SU-DHL-6 (cell line): ENCODE measurements at regions not wholly inside any gene's neighbourhood (a gene's known extent, or its start where the extent isn't known, plus 50 kb on each side); places are given as distances from the start of the nearest gene placed in this dataset.

ENCODE experiments used
- H2AFZ ChIP-seq: fragments of 200-600 bp; sonication (generic); 2 replicates; pipeline ENCODE4 v1.6.1; 2014; ENCODE audit warnings: low read depth, mild to moderate bottlenecking, moderate library complexity, mixed read lengths, antibody characterized with exemption, low read length; ENCODE audit not compliant: severe bottlenecking
- H3F3A ChIP-seq: fragments of 200-600 bp; shearing (Covaris generic); 2 replicates; pipeline ENCODE4 v1.6.0; 2016; ENCODE audit warnings: antibody characterized with exemption, mild to moderate bottlenecking; ENCODE audit not compliant: insufficient read depth
- H3K27ac ChIP-seq: fragments of 200-600 bp; sonication (generic); 2 replicates; pipeline ENCODE4 v1.5.1; 2016; ENCODE audit warnings: low read depth, mild to moderate bottlenecking, low read length, moderate library complexity, mixed read lengths
- H3K27me3 ChIP-seq: fragments of 200-600 bp; sonication (generic), shearing (Covaris generic); 2 replicates; pipeline ENCODE4 v1.6.0; 2014; ENCODE audit warnings: mild to moderate bottlenecking, low read length
- H3K36me3 ChIP-seq: fragments of 200-600 bp; sonication (generic); 2 replicates; pipeline ENCODE4 v1.6.1; 2014; ENCODE audit warnings: mild to moderate bottlenecking, low read length, mixed read lengths
- H3K4me2 ChIP-seq: fragments of 300-600, 200-600 bp; shearing (Covaris generic), sonication (generic); 2 replicates; pipeline ENCODE4 v1.6.0; 2014; ENCODE audit warnings: low read length, low read depth, mild to moderate bottlenecking; ENCODE audit not compliant: poor library complexity, severe bottlenecking
- H3K4me3 ChIP-seq: fragments of 200-600 bp; sonication (generic); 2 replicates; pipeline ENCODE4 v1.5.1; 2014; ENCODE audit warnings: antibody characterized with exemption, low read length, mild to moderate bottlenecking, mixed read lengths; ENCODE audit not compliant: insufficient read depth, poor library complexity, severe bottlenecking
- H3K79me2 ChIP-seq: fragments of 200-600 bp; sonication (generic); 2 replicates; pipeline ENCODE4 v1.6.1; 2014; ENCODE audit warnings: mild to moderate bottlenecking, low read length, moderate library complexity; ENCODE audit not compliant: insufficient read depth
- H3K9ac ChIP-seq: fragments of 200-600 bp; sonication (generic); 2 replicates; pipeline ENCODE4 v1.7.0; 2014; ENCODE audit warnings: mild to moderate bottlenecking, low read length
- H3K9me2 ChIP-seq: fragments of 200-600 bp; sonication (generic); replicated peaks from 2 replicates; pipeline ENCODE4 v1.6.1; 2014; ENCODE audit warnings: low read length; ENCODE audit not compliant: insufficient read depth
- H3K9me3 ChIP-seq: fragments of 200-600 bp; sonication (generic); 2 replicates; pipeline ENCODE4 v1.6.1; 2014; ENCODE audit warnings: low read length, mixed read lengths; ENCODE audit not compliant: insufficient read depth
- H4K20me1 ChIP-seq: fragments of 200-600 bp; sonication (generic); 2 replicates; pipeline ENCODE4 v1.6.1; 2014; ENCODE audit warnings: low read depth, mild to moderate bottlenecking, antibody characterized with exemption, low read length, moderate library complexity, mixed read lengths
- EZH2phosphoT487 ChIP-seq: fragments of 200-600 bp; sonication (generic), shearing (Covaris generic); conservative IDR thresholded peaks from 2 replicates; pipeline ENCODE4 v1.6.1; 2018; ENCODE audit warnings: mild to moderate bottlenecking, antibody characterized with exemption, low read length, moderate library complexity, mixed read lengths
- TF ChIP-seq, protein P1 (sequence below): fragments of 200-600 bp; sonication (generic); IDR thresholded peaks from one replicate; pipeline ENCODE4 v1.5.1; 2017; ENCODE audit warnings: antibody characterized with exemption, mild to moderate bottlenecking, low read length, moderate library complexity; ENCODE audit not compliant: insufficient read depth, poor library complexity, severe bottlenecking

DNA sequence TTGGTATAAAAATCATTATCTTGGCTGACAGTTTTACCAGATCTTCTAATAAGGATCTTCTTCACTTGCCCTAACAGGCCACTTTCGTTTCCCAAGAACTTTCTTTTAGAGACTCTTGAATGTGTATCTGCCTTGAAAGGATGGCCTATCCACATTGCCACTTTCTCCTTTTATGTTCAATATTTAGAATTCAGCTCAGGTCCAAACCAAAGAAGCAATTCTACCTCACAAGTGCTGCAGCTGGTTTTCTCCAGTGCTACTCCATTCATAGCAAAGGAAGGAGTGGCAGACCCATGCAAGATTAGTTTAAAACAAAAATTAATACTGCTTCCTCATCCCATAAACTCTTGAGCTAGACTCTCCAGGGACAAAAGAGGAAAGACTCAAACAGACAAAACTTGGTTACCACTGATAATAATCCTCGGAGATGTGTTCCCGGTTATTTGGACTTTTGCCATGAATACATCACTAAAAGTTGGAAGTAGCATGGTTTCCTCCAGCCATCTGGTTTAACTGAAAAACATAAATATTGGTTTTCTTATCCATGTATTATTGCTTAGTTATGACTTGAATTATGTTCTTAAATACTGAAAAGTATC is 401.8 kb downstream of the PABPC4L start:
- Histone ChIP-seq H3K27me3 (no peaks in the 10 kb centered on the region), H2AFZ (no peak overlapping the region), H3K9me3 (no peaks in the 10 kb centered on the region), H3K36me3 (no peaks in the 10 kb centered on the region), H3K79me2 (no peaks in the 10 kb centered on the region), H3K4me2 (no peak overlapping the region), H3K9me2 (no peaks in the 10 kb centered on the region), H3K4me3 (no peak overlapping the region), H4K20me1 (no peaks in the 10 kb centered on the region), H3K9ac (no peak overlapping the region), H3F3A (no peaks in the 10 kb centered on the region), H3K27ac (no peak overlapping the region)
- no peak for TF ChIP-seq EZH2phosphoT487
- TF ChIP-seq, protein P1, sequence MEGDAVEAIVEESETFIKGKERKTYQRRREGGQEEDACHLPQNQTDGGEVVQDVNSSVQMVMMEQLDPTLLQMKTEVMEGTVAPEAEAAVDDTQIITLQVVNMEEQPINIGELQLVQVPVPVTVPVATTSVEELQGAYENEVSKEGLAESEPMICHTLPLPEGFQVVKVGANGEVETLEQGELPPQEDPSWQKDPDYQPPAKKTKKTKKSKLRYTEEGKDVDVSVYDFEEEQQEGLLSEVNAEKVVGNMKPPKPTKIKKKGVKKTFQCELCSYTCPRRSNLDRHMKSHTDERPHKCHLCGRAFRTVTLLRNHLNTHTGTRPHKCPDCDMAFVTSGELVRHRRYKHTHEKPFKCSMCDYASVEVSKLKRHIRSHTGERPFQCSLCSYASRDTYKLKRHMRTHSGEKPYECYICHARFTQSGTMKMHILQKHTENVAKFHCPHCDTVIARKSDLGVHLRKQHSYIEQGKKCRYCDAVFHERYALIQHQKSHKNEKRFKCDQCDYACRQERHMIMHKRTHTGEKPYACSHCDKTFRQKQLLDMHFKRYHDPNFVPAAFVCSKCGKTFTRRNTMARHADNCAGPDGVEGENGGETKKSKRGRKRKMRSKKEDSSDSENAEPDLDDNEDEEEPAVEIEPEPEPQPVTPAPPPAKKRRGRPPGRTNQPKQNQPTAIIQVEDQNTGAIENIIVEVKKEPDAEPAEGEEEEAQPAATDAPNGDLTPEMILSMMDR = no peak

DNA sequence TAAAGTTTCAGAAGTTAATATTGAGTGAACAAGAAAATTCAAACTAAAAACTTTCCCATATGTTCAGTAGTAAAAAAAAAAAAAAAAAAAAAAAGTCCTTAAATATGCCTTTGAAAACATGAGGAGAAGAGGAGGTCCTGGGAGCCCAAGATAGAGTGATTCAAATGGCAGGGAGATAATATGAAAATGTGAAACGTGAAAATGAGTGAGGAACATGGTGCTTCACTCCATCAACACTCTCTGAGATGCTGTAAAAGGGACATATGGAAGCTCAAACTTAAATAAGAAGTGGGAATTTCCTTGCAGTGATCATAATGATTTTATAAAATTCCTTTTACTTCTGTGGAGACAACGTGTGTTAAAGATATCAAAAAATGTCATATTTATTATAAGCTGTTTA is 423.9 kb downstream of the PABPC4L start:
- Histone ChIP-seq H3K9me2 (no peaks in the 10 kb centered on the region), H3K9ac (no peak overlapping the region), H3K27me3 (no peaks in the 10 kb centered on the region), H3F3A (no peaks in the 10 kb centered on the region), H2AFZ (peak overlapping the region; percentile 26), H3K79me2 (no peaks in the 10 kb centered on the region), H3K36me3 (no peaks in the 10 kb centered on the region), H3K4me2 (no peak overlapping the region), H4K20me1 (no peaks in the 10 kb centered on the region), H3K4me3 (no peak overlapping the region), H3K27ac (no peak overlapping the region), H3K9me3 (no peaks in the 10 kb centered on the region)
- TF ChIP-seq, protein P1 = no peak
- TF ChIP-seq EZH2phosphoT487 = no peak

DNA sequence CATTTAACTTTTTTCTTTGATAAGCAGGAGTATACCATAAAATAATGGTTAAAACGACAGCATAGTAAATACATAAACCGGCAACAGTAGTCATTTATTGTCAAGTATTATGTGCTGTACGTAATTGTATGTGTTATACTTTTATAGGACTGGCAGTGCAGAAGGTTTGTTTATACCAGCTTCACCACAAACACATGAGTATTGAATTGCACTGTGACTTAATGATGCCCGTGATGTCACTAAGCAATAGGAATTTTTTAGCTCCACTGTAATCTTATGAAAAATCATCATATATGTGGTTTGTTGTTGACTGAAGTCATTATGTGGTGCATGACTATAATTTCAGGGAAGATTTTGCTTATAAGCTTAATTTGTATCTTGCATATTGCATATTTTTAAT is 424.6 kb downstream of the PABPC4L start:
- no peak overlapping the region for H3K4me3 ChIP-seq
- H2AFZ ChIP-seq = no peak overlapping the region
- H3K4me2 ChIP-seq = no peak overlapping the region
- no peak overlapping the region for H3K27ac ChIP-seq
- H3K79me2 ChIP-seq = no peaks in the 10 kb centered on the region
- no peaks in the 10 kb centered on the region for H3K9me2 ChIP-seq
- H3K27me3 ChIP-seq = no peaks in the 10 kb centered on the region
- TF ChIP-seq EZH2phosphoT487 = no peak
- TF ChIP-seq, protein P1 = no peak
- no peaks in the 10 kb centered on the region for H3K36me3 ChIP-seq
- H3K9ac ChIP-seq = no peak overlapping the region
- no peaks in the 10 kb centered on the region for H3F3A ChIP-seq
- H3K9me3 ChIP-seq = no peaks in the 10 kb centered on the region
- no peaks in the 10 kb centered on the region for H4K20me1 ChIP-seq
